B cell (primary cell): ENCODE measurements at regions not wholly inside any gene's neighbourhood (a gene's known extent, or its start where the extent isn't known, plus 50 kb on each side); places are given as distances from the start of the nearest gene placed in this dataset.

Experiments used
- ATAC-seq: fragments of 200-7000 bp; cut with Tn5 transposase; one replicate; pipeline ENCODE4 v1.10.0; 2021; ENCODE audit warnings: low read depth, mild to moderate bottlenecking, moderate number of reproducible peaks, moderate library complexity
- CTCF ChIA-PET: fragments of 350-600 bp; sonication (Branson Sonifier 250); formaldehyde crosslinking; loops from one replicate; lab custom pipeline; 2021; ENCODE audit warnings: antibody characterized with exemption, inconsistent platforms; lab: Charles Lee
- POLR2A ChIA-PET: fragments of 350-600 bp; sonication (Branson Sonifier 250); formaldehyde crosslinking; loops from one replicate; lab custom pipeline; 2021; ENCODE audit warnings: antibody characterized with exemption; lab: Charles Lee
- DNase-seq: peaks from one replicate; pipeline ENCODE4 v3.0.0; 2013
- H2AFZ ChIP-seq: 2 replicates; pipeline ENCODE4 v1.6.1; 2012; ENCODE audit warnings: mild to moderate bottlenecking, low read depth, low read length; ENCODE audit not compliant: insufficient read depth, poor library complexity, severe bottlenecking
- H3K27ac ChIP-seq, 2 donors: 1 replicate in 1 of 2; 2 replicates in 1 of 2; pipeline ENCODE4 v1.5.1; 2012 to 2013; ENCODE audit warnings: low read length in 2 of 2, mild to moderate bottlenecking in 2 of 2, moderate library complexity in 1 of 2
- H3K27me3 ChIP-seq, 4 experiments: fragments of 200-600 bp in 1 of 4; sonication (generic) in 1 of 4; replicated peaks in 1 of 4; 1 replicate in 2 of 4; 2 replicates in 2 of 4; pipeline versions ENCODE4 v1.6.1 to v1.7.0; 2013 to 2016; ENCODE audit warnings: low read length in 3 of 4, mild to moderate bottlenecking in 2 of 4, mixed read lengths in 1 of 4, moderate library complexity in 1 of 4; ENCODE audit not compliant: insufficient read depth in 4 of 4, control insufficient read depth in 3 of 4; ENCODE audit errors: control extremely low read depth in 1 of 4
- H3K36me3 ChIP-seq, 2 experiments: replicated peaks in 1 of 2; 1 replicate in 1 of 2; 2 replicates in 1 of 2; pipeline versions ENCODE4 v1.6.1 to v1.7.1; 2013; ENCODE audit warnings: low read length in 1 of 2; ENCODE audit not compliant: insufficient read depth in 2 of 2, control insufficient read depth in 1 of 2; ENCODE audit errors: control extremely low read depth in 1 of 2, extremely low read depth in 1 of 2
- H3K4me1 ChIP-seq, 2 donors: fragments of 200-600 bp in 1 of 2; sonication (generic) in 1 of 2; 1 replicate in 1 of 2; 2 replicates in 1 of 2; pipeline versions ENCODE4 v1.5.1 to v1.6.1; 2013 to 2017; ENCODE audit warnings: low read length in 2 of 2; ENCODE audit not compliant: control insufficient read depth in 2 of 2, insufficient read depth in 2 of 2
- H3K4me2 ChIP-seq: replicated peaks from 2 replicates; pipeline ENCODE3; 2012; ENCODE audit warnings: mild to moderate bottlenecking, low read depth, low read length; ENCODE audit not compliant: poor library complexity, severe bottlenecking
- H3K4me3 ChIP-seq, 5 experiments: fragments of 200-600 bp in 1 of 5; sonication (generic) in 1 of 5; 1 replicate in 3 of 5; 2 replicates in 2 of 5; pipeline versions ENCODE4 v1.5.1 to v1.7.0; 2011 to 2016; ENCODE audit warnings: low read length in 4 of 5, mild to moderate bottlenecking in 4 of 5, low read depth in 2 of 5, control low read depth in 1 of 5, moderate library complexity in 1 of 5; ENCODE audit not compliant: insufficient read depth in 1 of 5; ENCODE audit errors: control extremely low read depth in 1 of 5, extremely low read depth in 1 of 5
- H3K79me2 ChIP-seq: fragments of 200-600 bp; sonication (generic); one replicate; pipeline ENCODE4 v1.6.0; 2016; ENCODE audit warnings: low read length; ENCODE audit not compliant: control insufficient read depth, insufficient read depth
- H3K9ac ChIP-seq: fragments of 200-600 bp; sonication (generic); 2 replicates; pipeline ENCODE4 v1.6.1; 2017; ENCODE audit warnings: mild to moderate bottlenecking, low read length, moderate library complexity
- H3K9me3 ChIP-seq, 3 donors: one replicate each; pipeline versions ENCODE4 v1.6.1 to v1.7.1; 2013; ENCODE audit warnings: low read length in 2 of 3; ENCODE audit not compliant: control insufficient read depth in 2 of 3, insufficient read depth in 1 of 3; ENCODE audit errors: control extremely low read depth in 1 of 3
- H4K20me1 ChIP-seq: 2 replicates; pipeline ENCODE4 v1.6.0; 2012; ENCODE audit warnings: mild to moderate bottlenecking, low read length; ENCODE audit not compliant: insufficient read depth, control insufficient read depth, poor library complexity, severe bottlenecking
- H3K27ac Mint-ChIP-seq: one replicate; pipeline ENCODE4 v1.8.0; 2021; ENCODE audit warnings: mixed read lengths
- H3K27me3 Mint-ChIP-seq: one replicate; pipeline ENCODE4 v1.8.0; 2021; ENCODE audit warnings: mixed read lengths
- H3K4me1 Mint-ChIP-seq: one replicate; pipeline ENCODE4 v1.8.0; 2021; ENCODE audit warnings: mixed read lengths
- H3K4me3 Mint-ChIP-seq: one replicate; pipeline ENCODE4 v1.8.0; 2021; ENCODE audit warnings: mixed read lengths
- H3K9me3 Mint-ChIP-seq: one replicate; pipeline ENCODE4 v1.8.0; 2022; ENCODE audit warnings: mixed read lengths; ENCODE audit not compliant: insufficient read depth
- EZH2 ChIP-seq: IDR thresholded peaks from 2 replicates; pipeline ENCODE4 v1.6.1; 2012; ENCODE audit warnings: borderline replicate concordance, low read depth, mild to moderate bottlenecking, moderate library complexity, low read length; ENCODE audit not compliant: insufficient read depth, poor library complexity, severe bottlenecking
- WGBS: methylation state at CpG from one replicate; pipeline ENCODE4 v1.1.5; 2013; ENCODE audit warnings: missing lambda C conversion rate; ENCODE audit not compliant: insufficient coverage; 5-methylcytosine and 5-hydroxymethylcytosine counted together
- intact Hi-C: fragments of 100-400 bp; cut with micrococcal nuclease; formaldehyde crosslinking; loops from one replicate; pipeline ENCODE4 v1.10.0; 2022
- TF ChIP-seq, protein P1 (sequence below): fragments of 200-600 bp; IDR thresholded peaks from one replicate; pipeline ENCODE4 v1.8.0; 2022; ENCODE audit warnings: antibody characterized with exemption, mild to moderate bottlenecking

GRCh38 chr1:3981261-3981660 is 81.2 kb upstream of the C1orf174 start:
- WGBS: 77% methylated on average over 5 of the region's 5 CpGs
- Mint-ChIP-seq H3K9me3 (peaks cover 3% of the 10 kb centered on the region), H3K4me1 (peaks cover 2% of the 10 kb centered on the region), H3K27ac (no peak overlapping the region), H3K4me3 (no peak overlapping the region), H3K27me3 (peaks cover 11% of the 10 kb centered on the region)
- DNase-seq: no peak
- ATAC-seq: no peak
- H2AFZ ChIP-seq: no peak overlapping the region
- H3K4me1 ChIP-seq: no peaks in the 10 kb centered on the region
- ChIA-PET CTCF (no interaction called here), POLR2A (no interaction called here)
- no peak overlapping the region for H3K9ac ChIP-seq
- H3K4me3 ChIP-seq: no peak overlapping the region
- H3K27me3 ChIP-seq: no peaks in the 10 kb centered on the region
- H3K9me3 ChIP-seq: peaks cover 0 to 11% (median 0%) of the 10 kb centered on the region in 3 donors
- H3K4me2 ChIP-seq: no peak overlapping the region
- no peaks in the 10 kb centered on the region for H3K79me2 ChIP-seq
- intact Hi-C loops: no loop called here
- no peaks in the 10 kb centered on the region for H4K20me1 ChIP-seq
- H3K27ac ChIP-seq: no peak overlapping the region
- no peaks in the 10 kb centered on the region for H3K36me3 ChIP-seq
- TF ChIP-seq, protein P1, sequence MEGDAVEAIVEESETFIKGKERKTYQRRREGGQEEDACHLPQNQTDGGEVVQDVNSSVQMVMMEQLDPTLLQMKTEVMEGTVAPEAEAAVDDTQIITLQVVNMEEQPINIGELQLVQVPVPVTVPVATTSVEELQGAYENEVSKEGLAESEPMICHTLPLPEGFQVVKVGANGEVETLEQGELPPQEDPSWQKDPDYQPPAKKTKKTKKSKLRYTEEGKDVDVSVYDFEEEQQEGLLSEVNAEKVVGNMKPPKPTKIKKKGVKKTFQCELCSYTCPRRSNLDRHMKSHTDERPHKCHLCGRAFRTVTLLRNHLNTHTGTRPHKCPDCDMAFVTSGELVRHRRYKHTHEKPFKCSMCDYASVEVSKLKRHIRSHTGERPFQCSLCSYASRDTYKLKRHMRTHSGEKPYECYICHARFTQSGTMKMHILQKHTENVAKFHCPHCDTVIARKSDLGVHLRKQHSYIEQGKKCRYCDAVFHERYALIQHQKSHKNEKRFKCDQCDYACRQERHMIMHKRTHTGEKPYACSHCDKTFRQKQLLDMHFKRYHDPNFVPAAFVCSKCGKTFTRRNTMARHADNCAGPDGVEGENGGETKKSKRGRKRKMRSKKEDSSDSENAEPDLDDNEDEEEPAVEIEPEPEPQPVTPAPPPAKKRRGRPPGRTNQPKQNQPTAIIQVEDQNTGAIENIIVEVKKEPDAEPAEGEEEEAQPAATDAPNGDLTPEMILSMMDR: no peak
- TF ChIP-seq EZH2: no peak

GRCh38 chr1:3981746-3982505 is 81.9 kb upstream of the C1orf174 start:
- no peak overlapping the region for H3K4me3 Mint-ChIP-seq
- H4K20me1 ChIP-seq: no peaks in the 10 kb centered on the region

More at GRCh38 chr1:3981746-3982505, 81.9 kb upstream of the C1orf174 start:
- ChIA-PET POLR2A (no interaction called here), CTCF (no interaction called here)
- Histone ChIP-seq H3K4me1 (no peaks in the 10 kb centered on the region), H3K9me3 (peaks cover 0 to 11% (median 0%) of the 10 kb centered on the region in 3 donors), H3K4me2 (no peak overlapping the region), H3K36me3 (no peaks in the 10 kb centered on the region), H3K4me3 (no peak overlapping the region), H2AFZ (no peak overlapping the region), H3K79me2 (no peaks in the 10 kb centered on the region), H3K27ac (no peak overlapping the region), H3K27me3 (no peaks in the 10 kb centered on the region), H3K9ac (no peak overlapping the region)
- intact Hi-C loops: no loop called here
- Mint-ChIP-seq H3K27me3 (peaks cover 10% of the 10 kb centered on the region), H3K9me3 (peaks cover 3% of the 10 kb centered on the region), H3K4me1 (peaks cover 2% of the 10 kb centered on the region), H3K27ac (no peak overlapping the region)
- DNase-seq: no peak
- TF ChIP-seq, protein P1: no peak
- TF ChIP-seq EZH2: no peak
- WGBS: 60% methylated on average over 11 of the region's 12 CpGs
- ATAC-seq: no peak
